Pancreas (tissue), 10 donors: ENCODE measurements at regions not wholly inside any gene's neighbourhood (a gene's known extent, or its start where the extent isn't known, plus 50 kb on each side); places are given as distances from the start of the nearest gene placed in this dataset.

Experiments used
- ATAC-seq, 4 donors: fragments of 200-7000 bp; cut with Tn5 transposase; one replicate each; pipeline versions ENCODE4 v1.8.0 to v1.9.1; 2020; ENCODE audit warnings: mild to moderate bottlenecking in 4 of 4, moderate library complexity in 4 of 4
- DNase-seq, 6 donors: peaks; one replicate each; pipeline ENCODE4 v3.0.0-alpha.2; 2020
- FAIRE-seq: peaks from 2 replicates; lab custom pipeline; 2012; peaks lifted over from hg19 to GRCh38; lab: Jason Lieb, UNC
- H3K27ac ChIP-seq, 4 donors: fragments of 200-600 bp; sonication (generic); 1 replicate in 3 of 4; 2 replicates in 1 of 4; pipeline versions ENCODE4 v1.5.0 to v1.8.0; 2020
- H3K27me3 ChIP-seq, 4 donors: fragments of 200-600 bp; one replicate each; pipeline ENCODE4 v1.8.0; 2021
- H3K36me3 ChIP-seq, 3 donors: fragments of 200-600 bp; sonication (generic) in 1 of 3; one replicate each; pipeline versions ENCODE4 v1.5.0 to v1.8.0; 2020 to 2021
- H3K4me1 ChIP-seq, 3 donors: fragments of 200-600 bp; one replicate each; pipeline ENCODE4 v1.8.0; 2021
- H3K4me3 ChIP-seq, 4 donors: fragments of 200-600 bp; sonication (generic) in 2 of 4; one replicate each; pipeline versions ENCODE4 v1.5.0 to v1.8.0; 2020 to 2021
- H3K9me3 ChIP-seq, 4 donors: fragments of 200-600 bp; one replicate each; pipeline ENCODE4 v1.8.0; 2021
- WGBS, 2 donors: extraction: QIAGEN DNeasy Blood & Tissue Kit; methylation state at CpG; one replicate each; pipeline ENCODE4 v1.1.7; 2013; 5-methylcytosine and 5-hydroxymethylcytosine counted together
- intact Hi-C, 3 donors: fragments of 100-400 bp; cut with DNase I; formaldehyde crosslinking; loops; one replicate each; pipeline versions ENCODE4 v1.11.1 to v1.14.2; 2022
- TF ChIP-seq, protein P1 (sequence below), 4 donors: fragments of 200-600 bp; sonication (generic) in 3 of 4; IDR thresholded peaks; one replicate each; pipeline versions ENCODE4 v1.5.0 to v1.8.0; 2021; ENCODE audit warnings: antibody characterized with exemption in 4 of 4
- donor health status: healthy with polysubstance abuse.
- donor health status: DM: no; HTN: no; CAD: no; lungs with moderate emphysema.
- donor health status: DM: no; HTN: no; CAD: no.
- donor health status: control.
- donor health status: control.
- donor health status: Bipolar disorder and iron deficiency.
- donor health status: DM: yes; HTN: yes; CAD: no.
- donor health status: DM: no; HTN: no; CAD: no.
- donor health status: DM: no; HTN: no; CAD: no.
- donor health status: DM: yes; HTN: yes; CAD: no.

DNA sequence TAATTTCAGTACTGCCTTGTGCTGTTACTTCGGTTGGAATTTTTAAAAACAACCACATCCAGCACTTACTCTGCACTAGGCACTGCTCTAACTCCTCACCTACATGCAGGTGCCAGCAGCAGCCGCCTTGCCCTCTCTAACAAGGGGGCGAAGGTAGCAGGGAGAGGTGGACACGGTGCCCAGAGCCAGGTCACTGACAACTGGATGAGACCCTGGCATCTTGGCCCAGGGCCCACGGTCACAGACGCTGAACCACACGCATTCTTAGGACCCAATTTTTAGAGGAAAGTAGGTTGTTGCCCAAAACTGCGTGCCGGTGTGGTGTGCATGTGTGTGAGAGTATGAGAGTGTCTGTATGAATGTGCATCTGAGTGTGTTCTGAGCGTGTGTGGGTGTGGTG is 63.4 kb upstream of the GATA2 start:
- H3K27ac ChIP-seq, result no peak overlapping the region

DNA sequence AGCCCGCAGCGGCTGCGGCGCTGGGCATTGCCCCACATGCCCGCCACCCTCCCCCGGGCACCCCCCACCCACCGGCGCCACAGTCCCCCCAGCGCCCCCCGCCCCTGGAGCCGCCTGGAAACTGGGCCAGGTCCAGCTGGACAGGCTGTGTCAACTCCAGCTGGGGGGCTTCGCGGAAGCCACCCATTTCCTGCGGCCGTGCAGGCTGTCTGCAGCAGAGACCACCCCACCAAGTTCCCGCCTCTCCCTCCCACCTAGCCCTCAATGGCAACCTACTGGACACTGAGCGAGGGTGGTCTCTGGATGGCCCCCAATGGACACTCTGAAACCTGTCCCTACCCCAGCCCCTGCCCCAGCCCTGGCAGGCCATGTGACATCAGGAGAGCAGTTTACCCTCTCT is 62.8 kb upstream of the GATA2 start:
- FAIRE-seq, result no peak
- Histone ChIP-seq H3K27ac (no peak overlapping the region), H3K27me3 (peaks cover 0 to 5% (median 0%) of the 10 kb centered on the region in 4 donors), H3K9me3 (no peaks in the 10 kb centered on the region), H3K36me3 (no peaks in the 10 kb centered on the region), H3K4me1 (no peaks in the 10 kb centered on the region), H3K4me3 (peak overlapping the region in 1 of 4 donors; percentile 5)
- intact Hi-C loops, result no loop called here
- no peak for DNase-seq
- TF ChIP-seq, protein P1, sequence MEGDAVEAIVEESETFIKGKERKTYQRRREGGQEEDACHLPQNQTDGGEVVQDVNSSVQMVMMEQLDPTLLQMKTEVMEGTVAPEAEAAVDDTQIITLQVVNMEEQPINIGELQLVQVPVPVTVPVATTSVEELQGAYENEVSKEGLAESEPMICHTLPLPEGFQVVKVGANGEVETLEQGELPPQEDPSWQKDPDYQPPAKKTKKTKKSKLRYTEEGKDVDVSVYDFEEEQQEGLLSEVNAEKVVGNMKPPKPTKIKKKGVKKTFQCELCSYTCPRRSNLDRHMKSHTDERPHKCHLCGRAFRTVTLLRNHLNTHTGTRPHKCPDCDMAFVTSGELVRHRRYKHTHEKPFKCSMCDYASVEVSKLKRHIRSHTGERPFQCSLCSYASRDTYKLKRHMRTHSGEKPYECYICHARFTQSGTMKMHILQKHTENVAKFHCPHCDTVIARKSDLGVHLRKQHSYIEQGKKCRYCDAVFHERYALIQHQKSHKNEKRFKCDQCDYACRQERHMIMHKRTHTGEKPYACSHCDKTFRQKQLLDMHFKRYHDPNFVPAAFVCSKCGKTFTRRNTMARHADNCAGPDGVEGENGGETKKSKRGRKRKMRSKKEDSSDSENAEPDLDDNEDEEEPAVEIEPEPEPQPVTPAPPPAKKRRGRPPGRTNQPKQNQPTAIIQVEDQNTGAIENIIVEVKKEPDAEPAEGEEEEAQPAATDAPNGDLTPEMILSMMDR (IDR thresholded peaks at IDR 0.05), result no peak
- 44 to 80% methylated on average over 2 to 17 of the region's 17 CpGs for WGBS, 2 donors
- no peak for ATAC-seq

More for the DNA sequence above, 63.4 kb upstream of the GATA2 start:
- intact Hi-C loops, result no loop called here
- H3K4me3 ChIP-seq, result no peak overlapping the region
- WGBS, 2 donors, result 81 to 84% methylated on average over 10 of the region's 10 CpGs
- H3K36me3 ChIP-seq, result no peaks in the 10 kb centered on the region
- peaks cover 0 to 5% (median 0%) of the 10 kb centered on the region in 4 donors for H3K27me3 ChIP-seq
- DNase-seq (no peak), FAIRE-seq (no peak), ATAC-seq (no peak)
- no peaks in the 10 kb centered on the region for H3K4me1 ChIP-seq
- H3K9me3 ChIP-seq, result no peaks in the 10 kb centered on the region
- TF ChIP-seq, protein P1 (IDR thresholded peaks at IDR 0.05), result no peak

DNA sequence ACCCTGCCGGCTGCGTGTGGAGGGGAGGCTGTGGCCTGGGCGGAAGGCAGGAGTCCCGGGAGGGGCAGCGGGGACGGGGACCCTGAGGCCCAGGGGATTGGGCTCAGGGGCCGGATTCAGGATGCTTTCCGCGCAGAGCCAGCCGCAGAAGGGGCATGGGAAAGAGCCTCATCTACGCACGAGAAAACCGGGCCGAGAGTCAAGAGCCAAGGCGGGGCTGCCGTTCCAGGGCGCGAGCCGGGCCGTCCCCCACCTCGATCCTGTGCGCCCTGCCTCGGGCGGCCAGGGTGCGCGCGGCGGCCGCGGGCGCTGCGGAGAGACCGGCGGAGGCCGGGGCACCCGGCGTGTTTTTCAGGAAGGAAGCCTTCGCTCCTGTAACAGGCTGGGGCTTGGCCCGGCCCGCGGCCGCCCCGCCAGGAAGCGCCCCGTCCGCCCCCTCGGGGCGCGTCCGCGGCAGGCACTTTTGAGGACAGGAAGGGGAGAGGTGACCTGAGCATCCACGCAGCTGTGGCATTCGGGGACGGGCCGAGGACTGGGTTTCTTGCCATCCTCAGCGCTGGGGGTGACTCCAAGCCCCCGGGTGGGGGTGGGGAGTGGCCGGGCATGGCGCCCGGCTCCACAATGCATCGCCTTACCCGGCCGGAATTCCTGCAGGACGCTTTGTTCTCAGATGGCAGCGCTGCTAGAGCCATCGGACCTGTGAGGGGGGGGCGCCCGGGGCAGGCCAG is 62.3 kb upstream of the GATA2 start:
- H3K9me3 ChIP-seq, result no peaks in the 10 kb centered on the region
- H3K27ac ChIP-seq, result no peak overlapping the region
- DNase-seq (peak in 1 of 6 donors; percentile 10), ATAC-seq (peak in 1 of 4 donors; percentile 21), FAIRE-seq (no peak)
- intact Hi-C loops, result no loop called here
- no peaks in the 10 kb centered on the region for H3K36me3 ChIP-seq
- H3K27me3 ChIP-seq, result peaks cover 0 to 5% (median 0%) of the 10 kb centered on the region in 4 donors
- peak overlapping the region in 1 of 4 donors; percentile 5 for H3K4me3 ChIP-seq
- WGBS, 2 donors, result 2 to 7% methylated on average over 40 to 68 of the region's 68 CpGs
- TF ChIP-seq, protein P1 (IDR thresholded peaks at IDR 0.05), result no peak
- H3K4me1 ChIP-seq, result no peaks in the 10 kb centered on the region

DNA sequence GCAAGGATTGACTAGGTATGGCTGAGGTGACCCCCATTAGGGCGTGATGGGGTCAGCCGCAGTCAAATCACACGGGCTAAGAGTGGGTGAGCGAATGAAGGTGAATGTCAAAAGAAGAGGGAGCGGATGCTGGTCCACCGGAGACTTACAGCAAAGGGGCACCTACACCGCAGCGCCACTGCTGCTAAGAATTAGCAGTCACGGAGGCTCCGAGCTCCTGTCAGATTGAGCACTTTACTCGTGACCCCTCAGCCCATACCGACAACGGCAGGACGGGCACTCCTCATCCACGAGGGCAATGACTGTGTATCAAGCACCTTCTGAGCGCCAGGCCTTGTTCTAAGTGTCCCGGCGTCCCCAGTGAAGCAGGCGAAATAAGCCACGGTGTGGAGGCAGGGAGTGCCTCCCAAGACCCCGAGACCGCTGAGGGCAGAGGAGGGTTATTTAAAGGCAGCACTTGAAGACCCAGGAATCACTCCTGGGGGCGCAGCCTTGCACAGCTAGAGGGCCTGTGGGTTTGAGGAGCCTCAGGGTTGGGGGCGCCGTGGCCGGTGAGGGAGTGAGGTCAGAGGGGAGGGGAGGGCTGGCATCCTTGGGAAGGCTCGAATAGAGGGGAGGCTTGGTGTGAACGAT is 61.6 kb upstream of the GATA2 start:
- H3K4me3 ChIP-seq, result no peak overlapping the region
- H3K27ac ChIP-seq, result no peak overlapping the region
- WGBS, 2 donors, result 52 to 61% methylated on average over 28 of the region's 28 CpGs
- no peaks in the 10 kb centered on the region for H3K36me3 ChIP-seq
- no peak for DNase-seq
- H3K4me1 ChIP-seq, result no peaks in the 10 kb centered on the region
- FAIRE-seq, result no peak
- ATAC-seq, result no peak
- H3K9me3 ChIP-seq, result no peaks in the 10 kb centered on the region
- H3K27me3 ChIP-seq, result peaks cover 0 to 5% (median 0%) of the 10 kb centered on the region in 4 donors
- TF ChIP-seq, protein P1 (IDR thresholded peaks at IDR 0.05), result no peak
- intact Hi-C loops, result no loop called here

DNA sequence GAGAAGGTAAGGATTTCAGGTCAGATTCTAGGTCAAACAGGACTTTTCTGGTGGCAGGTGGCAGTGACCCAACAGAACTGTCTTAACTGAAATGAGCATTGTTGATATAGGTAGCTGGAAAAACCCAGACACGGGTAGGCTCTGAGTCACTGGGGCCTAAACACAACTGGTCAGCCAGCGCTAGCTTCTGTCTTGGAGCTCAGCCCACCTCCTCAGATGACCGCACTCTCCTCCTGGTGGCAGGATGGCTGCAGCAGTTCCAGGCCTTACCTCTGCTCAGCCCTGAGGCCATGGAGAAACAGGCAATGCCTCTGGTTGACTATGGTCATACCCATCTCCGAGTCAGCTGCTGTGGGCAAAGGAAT is 61.1 kb upstream of the GATA2 start:
- no peak for DNase-seq
- Histone ChIP-seq H3K9me3 (no peaks in the 10 kb centered on the region), H3K27ac (no peak overlapping the region), H3K36me3 (no peaks in the 10 kb centered on the region), H3K27me3 (peaks cover 0 to 5% (median 0%) of the 10 kb centered on the region in 4 donors), H3K4me3 (no peak overlapping the region), H3K4me1 (no peaks in the 10 kb centered on the region)
- peak in 1 of 4 donors; percentile 46 for ATAC-seq
- TF ChIP-seq, protein P1 (IDR thresholded peaks at IDR 0.05), result no peak
- FAIRE-seq, result no peak
- intact Hi-C loops, result no loop called here
- 82 to 86% methylated on average over 4 of the region's 4 CpGs for WGBS, 2 donors
